HG03095 (cell line): ENCODE measurements at regions not wholly inside any gene's neighbourhood (a gene's known extent, or its start where the extent isn't known, plus 50 kb on each side); places are given as distances from the start of the nearest gene placed in this dataset.

Experiments used
- ATAC-seq: cut with Tn5 transposase; IDR thresholded peaks from one replicate; pipeline ENCODE4 v1.9.1; 2021; ENCODE audit warnings: moderate library complexity; ENCODE audit not compliant: unreplicated experiment

- no peak for ATAC-seq
Measured at GRCh38 chr6:91366781-91367180, 779.9 kb upstream of the MAP3K7 start.

- no peak for ATAC-seq
Measured at GRCh38 chr6:91358986-91359385, 772.1 kb upstream of the MAP3K7 start.

GRCh38 chr6:91352878-91353277, 766.0 kb upstream of the MAP3K7 start:
- ATAC-seq, result no peak

GRCh38 chr6:91352321-91352720, 765.4 kb upstream of the MAP3K7 start:
- no peak for ATAC-seq

GRCh38 chr6:91350146-91350908, 763.5 kb upstream of the MAP3K7 start:
- ATAC-seq, result no peak

GRCh38 chr6:91341473-91341872, 754.6 kb upstream of the MAP3K7 start:
- no peak for ATAC-seq

- no peak for ATAC-seq
Measured at GRCh38 chr6:91340896-91341395, 754.1 kb upstream of the MAP3K7 start.

- no peak for ATAC-seq
Measured at GRCh38 chr6:91337967-91338366, 751.1 kb upstream of the MAP3K7 start.

GRCh38 chr6:91330896-91331295, 744.0 kb upstream of the MAP3K7 start:
- ATAC-seq, result no peak

- no peak for ATAC-seq
Measured at GRCh38 chr6:91328241-91328640, 741.4 kb upstream of the MAP3K7 start.

GRCh38 chr6:91324711-91325110, 737.8 kb upstream of the MAP3K7 start:
- ATAC-seq, result no peak

- ATAC-seq, result no peak
Measured at GRCh38 chr6:91317984-91318383, 731.1 kb upstream of the MAP3K7 start.

- ATAC-seq, result no peak
Measured at GRCh38 chr6:91317247-91317835, 730.5 kb upstream of the MAP3K7 start.

- ATAC-seq, result no peak
Measured at GRCh38 chr6:91310178-91310577, 723.3 kb upstream of the MAP3K7 start.

- no peak for ATAC-seq
Measured at GRCh38 chr6:91305755-91306154, 718.9 kb upstream of the MAP3K7 start.

GRCh38 chr6:91304521-91304920, 717.6 kb upstream of the MAP3K7 start:
- ATAC-seq, result no peak

- no peak for ATAC-seq
Measured at GRCh38 chr6:91303326-91303725, 716.5 kb upstream of the MAP3K7 start.

GRCh38 chr6:91299544-91300491, 712.9 kb upstream of the MAP3K7 start:
- ATAC-seq, result no peak

- no peak for ATAC-seq
Measured at GRCh38 chr6:91298543-91299145, 711.8 kb upstream of the MAP3K7 start.

GRCh38 chr6:91293395-91293794, 706.5 kb upstream of the MAP3K7 start:
- no peak for ATAC-seq

GRCh38 chr6:91291071-91291470, 704.2 kb upstream of the MAP3K7 start:
- ATAC-seq, result no peak
